Pancreas (tissue), 10 donors: ENCODE measurements at regions not wholly inside any gene's neighbourhood (a gene's known extent, or its start where the extent isn't known, plus 50 kb on each side); places are given as distances from the start of the nearest gene placed in this dataset.

ENCODE experiments used
- ATAC-seq, 4 donors: fragments of 200-7000 bp; cut with Tn5 transposase; one replicate each; pipeline versions ENCODE4 v1.8.0 to v1.9.1; 2020; ENCODE audit warnings: mild to moderate bottlenecking in 4 of 4, moderate library complexity in 4 of 4
- DNase-seq, 6 donors: peaks; one replicate each; pipeline ENCODE4 v3.0.0-alpha.2; 2020
- FAIRE-seq: peaks from 2 replicates; lab custom pipeline; 2012; peaks lifted over from hg19 to GRCh38; lab: Jason Lieb, UNC
- H3K27ac ChIP-seq, 4 donors: fragments of 200-600 bp; sonication (generic); 1 replicate in 3 of 4; 2 replicates in 1 of 4; pipeline versions ENCODE4 v1.5.0 to v1.8.0; 2020
- H3K27me3 ChIP-seq, 4 donors: fragments of 200-600 bp; one replicate each; pipeline ENCODE4 v1.8.0; 2021
- H3K36me3 ChIP-seq, 3 donors: fragments of 200-600 bp; sonication (generic) in 1 of 3; one replicate each; pipeline versions ENCODE4 v1.5.0 to v1.8.0; 2020 to 2021
- H3K4me1 ChIP-seq, 3 donors: fragments of 200-600 bp; one replicate each; pipeline ENCODE4 v1.8.0; 2021
- H3K4me3 ChIP-seq, 4 donors: fragments of 200-600 bp; sonication (generic) in 2 of 4; one replicate each; pipeline versions ENCODE4 v1.5.0 to v1.8.0; 2020 to 2021
- H3K9me3 ChIP-seq, 4 donors: fragments of 200-600 bp; one replicate each; pipeline ENCODE4 v1.8.0; 2021
- WGBS, 2 donors: extraction: QIAGEN DNeasy Blood & Tissue Kit; methylation state at CpG; one replicate each; pipeline ENCODE4 v1.1.7; 2013; 5-methylcytosine and 5-hydroxymethylcytosine counted together
- intact Hi-C, 3 donors: fragments of 100-400 bp; cut with DNase I; formaldehyde crosslinking; loops; one replicate each; pipeline versions ENCODE4 v1.11.1 to v1.14.2; 2022
- TF ChIP-seq, protein P1 (sequence below), 4 donors: fragments of 200-600 bp; sonication (generic) in 3 of 4; IDR thresholded peaks; one replicate each; pipeline versions ENCODE4 v1.5.0 to v1.8.0; 2021; ENCODE audit warnings: antibody characterized with exemption in 4 of 4
- donor health status: healthy with polysubstance abuse.
- donor health status: DM: no; HTN: no; CAD: no; lungs with moderate emphysema.
- donor health status: DM: no; HTN: no; CAD: no.
- donor health status: control.
- donor health status: control.
- donor health status: Bipolar disorder and iron deficiency.
- donor health status: DM: yes; HTN: yes; CAD: no.
- donor health status: DM: no; HTN: no; CAD: no.
- donor health status: DM: no; HTN: no; CAD: no.
- donor health status: DM: yes; HTN: yes; CAD: no.

- Histone ChIP-seq H3K36me3 (no peaks in the 10 kb centered on the region), H3K4me1 (no peaks in the 10 kb centered on the region), H3K9me3 (no peaks in the 10 kb centered on the region), H3K27me3 (peaks cover 0 to 3% (median 0%) of the 10 kb centered on the region in 4 donors), H3K27ac (no peak overlapping the region), H3K4me3 (no peak overlapping the region)
- 46 to 61% methylated on average over 2 of the region's 2 CpGs for WGBS, 2 donors
- FAIRE-seq: no peak
- peak; percentile 44 to 69 (median 60) for ATAC-seq
- peak in 4 of 6 donors; percentile 30 to 62 (median 50) for DNase-seq
- TF ChIP-seq, protein P1, sequence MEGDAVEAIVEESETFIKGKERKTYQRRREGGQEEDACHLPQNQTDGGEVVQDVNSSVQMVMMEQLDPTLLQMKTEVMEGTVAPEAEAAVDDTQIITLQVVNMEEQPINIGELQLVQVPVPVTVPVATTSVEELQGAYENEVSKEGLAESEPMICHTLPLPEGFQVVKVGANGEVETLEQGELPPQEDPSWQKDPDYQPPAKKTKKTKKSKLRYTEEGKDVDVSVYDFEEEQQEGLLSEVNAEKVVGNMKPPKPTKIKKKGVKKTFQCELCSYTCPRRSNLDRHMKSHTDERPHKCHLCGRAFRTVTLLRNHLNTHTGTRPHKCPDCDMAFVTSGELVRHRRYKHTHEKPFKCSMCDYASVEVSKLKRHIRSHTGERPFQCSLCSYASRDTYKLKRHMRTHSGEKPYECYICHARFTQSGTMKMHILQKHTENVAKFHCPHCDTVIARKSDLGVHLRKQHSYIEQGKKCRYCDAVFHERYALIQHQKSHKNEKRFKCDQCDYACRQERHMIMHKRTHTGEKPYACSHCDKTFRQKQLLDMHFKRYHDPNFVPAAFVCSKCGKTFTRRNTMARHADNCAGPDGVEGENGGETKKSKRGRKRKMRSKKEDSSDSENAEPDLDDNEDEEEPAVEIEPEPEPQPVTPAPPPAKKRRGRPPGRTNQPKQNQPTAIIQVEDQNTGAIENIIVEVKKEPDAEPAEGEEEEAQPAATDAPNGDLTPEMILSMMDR (IDR thresholded peaks at IDR 0.05): no peak
- intact Hi-C loops: no loop called here
These were observed 288.7 kb upstream of the CDYL start for GRCh38 chr6:4487538-4487937.

DNA sequence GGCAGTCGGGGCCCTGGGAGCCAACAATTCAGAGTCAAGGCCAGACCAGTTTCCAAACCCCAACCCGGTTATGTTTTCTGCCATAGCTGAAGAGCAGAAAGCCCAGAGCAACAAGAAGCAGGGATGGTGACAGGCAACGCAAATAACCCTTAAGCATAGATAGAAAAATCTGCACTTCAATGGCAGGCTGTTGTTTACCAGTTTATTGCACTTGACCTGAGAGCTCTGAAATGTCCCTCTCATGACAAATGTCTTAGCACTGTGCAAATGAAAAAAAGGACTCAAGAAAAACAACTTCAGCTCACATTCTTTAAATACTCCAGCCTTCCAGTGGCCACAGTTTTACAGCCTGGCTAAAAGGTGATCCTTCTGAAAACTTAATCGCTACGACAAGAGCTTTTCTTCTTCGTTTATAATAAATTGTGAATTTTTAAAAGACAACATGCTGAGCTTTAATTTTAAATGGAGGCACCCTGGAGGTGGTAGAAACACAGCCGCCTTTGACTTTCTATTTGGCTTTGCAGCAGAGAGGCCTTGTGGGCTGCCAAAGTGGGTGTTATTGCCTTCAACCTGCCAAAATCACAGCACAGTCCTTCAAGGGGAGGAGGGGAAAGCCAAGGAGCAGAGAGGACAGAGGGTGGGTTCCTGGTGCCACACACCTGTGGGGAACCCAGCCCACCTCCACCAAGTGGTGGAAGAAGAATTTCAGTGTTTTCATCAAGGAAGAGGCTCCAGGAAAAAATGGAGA is 289.5 kb upstream of the CDYL start:
- H3K4me3 ChIP-seq: no peak overlapping the region
- H3K27me3 ChIP-seq: peaks cover 0 to 3% (median 0%) of the 10 kb centered on the region in 4 donors
- H3K36me3 ChIP-seq: no peaks in the 10 kb centered on the region
- H3K4me1 ChIP-seq: no peaks in the 10 kb centered on the region
- TF ChIP-seq, protein P1 (IDR thresholded peaks at IDR 0.05): no peak
- H3K27ac ChIP-seq: no peak overlapping the region
- ATAC-seq: no peak
- no peak for DNase-seq
- no peaks in the 10 kb centered on the region for H3K9me3 ChIP-seq
- 53 to 55% methylated on average over 7 of the region's 7 CpGs for WGBS, 2 donors
- intact Hi-C loops: no loop called here
- no peak for FAIRE-seq

DNA sequence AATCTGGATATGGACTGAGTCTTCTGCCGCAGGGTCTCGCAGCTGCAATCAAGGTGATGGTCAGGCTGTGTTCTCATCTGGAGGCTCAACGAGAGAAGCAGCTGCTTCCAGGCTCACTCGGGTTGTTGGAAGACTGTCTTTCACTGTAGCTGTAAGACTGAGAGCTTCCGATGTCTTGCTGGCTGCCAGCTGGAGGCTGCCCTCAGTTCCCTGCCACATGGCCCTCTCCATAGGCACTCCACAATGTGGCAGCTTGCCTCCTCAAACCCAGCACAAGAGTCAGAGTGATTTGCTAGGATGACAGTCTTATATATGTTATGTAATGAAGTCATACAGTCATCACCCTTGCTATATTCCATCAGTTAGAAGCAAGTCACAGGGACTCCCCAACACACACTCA is 290.5 kb upstream of the CDYL start:
- intact Hi-C loops: no loop called here
- no peaks in the 10 kb centered on the region for H3K9me3 ChIP-seq
- H3K4me3 ChIP-seq: no peak overlapping the region
- no peaks in the 10 kb centered on the region for H3K36me3 ChIP-seq
- no peak for ATAC-seq
- FAIRE-seq: no peak
- DNase-seq: no peak
- no peaks in the 10 kb centered on the region for H3K4me1 ChIP-seq
- H3K27ac ChIP-seq: no peak overlapping the region
- WGBS, 2 donors: 80 to 87% methylated on average over 5 of the region's 5 CpGs
- peaks cover 0 to 3% (median 0%) of the 10 kb centered on the region in 4 donors for H3K27me3 ChIP-seq
- TF ChIP-seq, protein P1 (IDR thresholded peaks at IDR 0.05): no peak

DNA sequence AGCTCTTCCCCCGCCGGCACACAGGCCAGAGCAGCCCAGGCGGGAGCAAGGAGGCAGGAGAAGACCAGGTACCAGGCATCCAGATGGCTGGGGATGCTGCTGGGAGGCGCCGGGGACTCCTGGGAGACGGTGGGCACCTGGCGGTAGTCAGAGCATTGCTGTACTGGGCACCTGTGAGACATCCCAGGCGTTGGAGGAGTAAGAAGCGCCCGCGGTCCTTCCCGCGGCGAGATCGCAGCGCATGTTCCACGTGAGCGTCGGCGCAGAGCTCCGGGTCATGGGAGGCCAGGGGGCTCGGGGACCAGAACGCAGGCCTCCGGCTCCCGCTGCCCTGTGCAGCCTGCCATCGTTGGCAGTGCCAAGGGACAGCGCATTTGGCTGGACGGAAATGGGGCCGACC is 293.7 kb upstream of the CDYL start:
- no peak for FAIRE-seq
- intact Hi-C loops: no loop called here

More for the DNA sequence above, 293.7 kb upstream of the CDYL start:
- no peak overlapping the region for H3K27ac ChIP-seq
- H3K4me1 ChIP-seq: no peaks in the 10 kb centered on the region
- H3K9me3 ChIP-seq: no peaks in the 10 kb centered on the region
- H3K36me3 ChIP-seq: no peaks in the 10 kb centered on the region
- peaks cover 0 to 3% (median 0%) of the 10 kb centered on the region in 4 donors for H3K27me3 ChIP-seq
- TF ChIP-seq, protein P1 (IDR thresholded peaks at IDR 0.05): no peak
- DNase-seq (no peak), ATAC-seq (no peak)
- 90 to 91% methylated on average over 29 of the region's 29 CpGs for WGBS, 2 donors
- no peak overlapping the region for H3K4me3 ChIP-seq
